ENCODE measurements at regions not wholly inside any gene's neighbourhood (a gene's known extent, or its start where the extent isn't known, plus 50 kb on each side); places are given as distances from the start of the nearest gene placed in this dataset.

DNA sequence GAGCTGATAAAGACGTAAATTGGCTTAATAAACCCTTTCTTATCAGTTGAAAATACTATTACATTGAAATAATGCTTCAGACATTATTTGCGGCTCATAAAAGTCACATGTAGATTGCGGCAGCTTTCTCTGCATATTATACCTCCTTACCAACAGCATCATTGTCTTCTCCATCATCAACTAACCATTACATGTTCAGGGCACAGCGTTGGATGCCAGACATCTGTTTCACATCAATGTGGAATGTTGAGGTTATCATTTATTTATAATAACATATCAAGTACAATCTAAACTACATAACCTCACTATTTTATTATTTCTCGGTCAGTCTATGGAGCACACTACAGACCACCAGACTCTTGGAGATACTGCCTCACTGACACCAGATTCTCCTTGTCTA lies 573.8 kb upstream of the FAT3 start:
- Histone ChIP-seq H3K4me2 (ENCODE audit: low read depth, low read length) (no peak overlapping the region), H3K4me3 (ENCODE audit: insufficient read depth, low read depth, low read length) (no peak overlapping the region), H3K27me3 (ENCODE audit: control insufficient read depth, insufficient read depth, low read length) (no peaks in the 10 kb centered on the region), H4K91ac (ENCODE audit: insufficient read depth, low read depth, low read length) (no peak overlapping the region), H3K56ac (ENCODE audit: extremely low read depth, insufficient read depth, low read length) (no peak overlapping the region), H2AFZ (replicated peaks; ENCODE audit: low read length, poor library complexity) (no peak overlapping the region), H4K20me1 (ENCODE audit: insufficient read depth, low read length) (no peaks in the 10 kb centered on the region), H2BK20ac (ENCODE audit: low read depth, low read length) (no peak overlapping the region), H3K14ac (replicated peaks; ENCODE audit: low read depth, low read length) (no peak overlapping the region), H3K79me1 (ENCODE audit: low read depth in 1 of 2, low read length in 2 of 2) (no peaks in the 10 kb centered on the region), H4K5ac (ENCODE audit: low read depth, low read length) (no peak overlapping the region), H4K8ac (ENCODE audit: low read depth in 2 of 2, low read length in 2 of 2) (no peak overlapping the region), H3K9ac (ENCODE audit: low read depth, low read length) (no peak overlapping the region), H2AK9ac (replicated peaks; ENCODE audit: low read depth, low read length, poor library complexity) (no peak overlapping the region), H2BK15ac (ENCODE audit: low read depth, low read length) (no peak overlapping the region), H3K27ac (ENCODE audit: insufficient read depth, low read length) (no peak overlapping the region), H2BK5ac (ENCODE audit: low read depth, low read length, poor library complexity, severe bottlenecking) (no peak overlapping the region), H3K23ac (ENCODE audit: low read depth, low read length) (no peak overlapping the region), H3K18ac (ENCODE audit: low read depth, low read length) (no peak overlapping the region), H2BK120ac (ENCODE audit: low read depth, low read length) (no peak overlapping the region), H3K9me1 (ENCODE audit: insufficient read depth, low read length) (no peaks in the 10 kb centered on the region), H2AK5ac (ENCODE audit: low read depth, low read length) (no peak overlapping the region), H3K4ac (ENCODE audit: low read depth, low read length) (no peak overlapping the region), H3K4me1 (ENCODE audit: control insufficient read depth, insufficient read depth, low read length) (no peaks in the 10 kb centered on the region), H3K9me3 (ENCODE audit: control insufficient read depth, insufficient read depth, low read length) (peaks cover 3% of the 10 kb centered on the region), H3K36me3 (ENCODE audit: control insufficient read depth, insufficient read depth, low read length) (no peaks in the 10 kb centered on the region)
- TF ChIP-seq FOS (IDR thresholded peaks at IDR 0.05; ENCODE audit: low read depth, low read length): no peak
- no peak for TF ChIP-seq MXI1 (IDR thresholded peaks at IDR 0.05; ENCODE audit: borderline replicate concordance, low read depth, low read length)
- no peak for TF ChIP-seq MAZ (IDR thresholded peaks at IDR 0.05; ENCODE audit: borderline replicate concordance, low read depth, low read length)
- no peak for TF ChIP-seq SMC3 (IDR thresholded peaks at IDR 0.05; ENCODE audit: low read depth, low read length)
- TF ChIP-seq CHD1 (IDR thresholded peaks at IDR 0.05; ENCODE audit: low read depth, low read length): no peak
- TF ChIP-seq RFX5 (IDR thresholded peaks at IDR 0.05; ENCODE audit: low read depth, low read length): no peak
- no peak for TF ChIP-seq NFE2L2 (IDR thresholded peaks at IDR 0.05; ENCODE audit: low read depth, low read length)
- no peak for TF ChIP-seq CEBPB (IDR thresholded peaks at IDR 0.05; ENCODE audit: low read depth, low read length)
- TF ChIP-seq MAFK (IDR thresholded peaks at IDR 0.05; ENCODE audit: low read depth, low read length): no peak
- TF ChIP-seq, protein P1, sequence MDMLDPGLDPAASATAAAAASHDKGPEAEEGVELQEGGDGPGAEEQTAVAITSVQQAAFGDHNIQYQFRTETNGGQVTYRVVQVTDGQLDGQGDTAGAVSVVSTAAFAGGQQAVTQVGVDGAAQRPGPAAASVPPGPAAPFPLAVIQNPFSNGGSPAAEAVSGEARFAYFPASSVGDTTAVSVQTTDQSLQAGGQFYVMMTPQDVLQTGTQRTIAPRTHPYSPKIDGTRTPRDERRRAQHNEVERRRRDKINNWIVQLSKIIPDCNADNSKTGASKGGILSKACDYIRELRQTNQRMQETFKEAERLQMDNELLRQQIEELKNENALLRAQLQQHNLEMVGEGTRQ (IDR thresholded peaks at IDR 0.05; ENCODE audit: low read depth, low read length): no peak
- TF ChIP-seq RAD21 (IDR thresholded peaks at IDR 0.05; ENCODE audit: low read length): no peak
- no peak for TF ChIP-seq RCOR1 (IDR thresholded peaks at IDR 0.05; ENCODE audit: insufficient replicate concordance, low read length)
- TF ChIP-seq POLR2A (IDR thresholded peaks at IDR 0.05; ENCODE audit: low read depth, low read length): no peak
- TF ChIP-seq BHLHE40 (IDR thresholded peaks at IDR 0.05; ENCODE audit: low read depth, low read length): no peak
- TF ChIP-seq, protein P2, sequence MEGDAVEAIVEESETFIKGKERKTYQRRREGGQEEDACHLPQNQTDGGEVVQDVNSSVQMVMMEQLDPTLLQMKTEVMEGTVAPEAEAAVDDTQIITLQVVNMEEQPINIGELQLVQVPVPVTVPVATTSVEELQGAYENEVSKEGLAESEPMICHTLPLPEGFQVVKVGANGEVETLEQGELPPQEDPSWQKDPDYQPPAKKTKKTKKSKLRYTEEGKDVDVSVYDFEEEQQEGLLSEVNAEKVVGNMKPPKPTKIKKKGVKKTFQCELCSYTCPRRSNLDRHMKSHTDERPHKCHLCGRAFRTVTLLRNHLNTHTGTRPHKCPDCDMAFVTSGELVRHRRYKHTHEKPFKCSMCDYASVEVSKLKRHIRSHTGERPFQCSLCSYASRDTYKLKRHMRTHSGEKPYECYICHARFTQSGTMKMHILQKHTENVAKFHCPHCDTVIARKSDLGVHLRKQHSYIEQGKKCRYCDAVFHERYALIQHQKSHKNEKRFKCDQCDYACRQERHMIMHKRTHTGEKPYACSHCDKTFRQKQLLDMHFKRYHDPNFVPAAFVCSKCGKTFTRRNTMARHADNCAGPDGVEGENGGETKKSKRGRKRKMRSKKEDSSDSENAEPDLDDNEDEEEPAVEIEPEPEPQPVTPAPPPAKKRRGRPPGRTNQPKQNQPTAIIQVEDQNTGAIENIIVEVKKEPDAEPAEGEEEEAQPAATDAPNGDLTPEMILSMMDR (conservative IDR thresholded peaks at IDR 0.05; ENCODE audit: low read depth, low read length): no peak
- TF ChIP-seq, protein P3, sequence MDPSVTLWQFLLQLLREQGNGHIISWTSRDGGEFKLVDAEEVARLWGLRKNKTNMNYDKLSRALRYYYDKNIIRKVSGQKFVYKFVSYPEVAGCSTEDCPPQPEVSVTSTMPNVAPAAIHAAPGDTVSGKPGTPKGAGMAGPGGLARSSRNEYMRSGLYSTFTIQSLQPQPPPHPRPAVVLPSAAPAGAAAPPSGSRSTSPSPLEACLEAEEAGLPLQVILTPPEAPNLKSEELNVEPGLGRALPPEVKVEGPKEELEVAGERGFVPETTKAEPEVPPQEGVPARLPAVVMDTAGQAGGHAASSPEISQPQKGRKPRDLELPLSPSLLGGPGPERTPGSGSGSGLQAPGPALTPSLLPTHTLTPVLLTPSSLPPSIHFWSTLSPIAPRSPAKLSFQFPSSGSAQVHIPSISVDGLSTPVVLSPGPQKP (IDR thresholded peaks at IDR 0.05; ENCODE audit: borderline replicate concordance, low read depth, low read length): no peak
- no TSS peak for BruUV-seq (replicated peaks)
- ATAC-seq (ENCODE audit: low read depth) (no peak), DNase-seq (no peak)
- intact Hi-C loops (cut with micrococcal nuclease): no loop called here
- POLR2A ChIA-PET (ENCODE audit: unreplicated experiment): no interaction called here
- in situ Hi-C loops (cut with MboI; ENCODE audit: low sequenced_read_pairs): no loop called here
- CTCF ChIA-PET: no interaction called here
- no CpG with 5 or more reads among the region's 5 CpGs for WGBS, 2 experiments (ENCODE audit: extremely low coverage in 2 of 2, insufficient read length in 1 of 2)
- dilution Hi-C loops (cut with HindIII; ENCODE audit: low sequenced_read_pairs, unreplicated experiment): no loop called here

Data from IMR-90 (cell line).